IMR-90 (cell line): ENCODE measurements at regions not wholly inside any gene's neighbourhood (a gene's known extent, or its start where the extent isn't known, plus 50 kb on each side); places are given as distances from the start of the nearest gene placed in this dataset.

Source experiments
- BHLHE40 ChIP-seq: fragments of 150-350 bp; IDR thresholded peaks from 2 replicates; pipeline ENCODE4 v1.6.1; 2016; ENCODE audit warnings: mild to moderate bottlenecking, low read depth, low read length
- CEBPB ChIP-seq: IDR thresholded peaks from 2 replicates; pipeline ENCODE4 v1.6.1; 2012; ENCODE audit warnings: low read depth, low read length, improper control_type of control experiment
- POLR2A ChIP-seq: IDR thresholded peaks from 2 replicates; pipeline ENCODE4 v1.6.1; 2012; ENCODE audit warnings: mild to moderate bottlenecking, low read depth, low read length
- RCOR1 ChIP-seq: IDR thresholded peaks from 2 replicates; pipeline ENCODE4 v1.6.1; 2012; ENCODE audit warnings: mild to moderate bottlenecking, low read length, improper control_type of control experiment; ENCODE audit not compliant: insufficient replicate concordance
- TF ChIP-seq, protein P1 (sequence below): conservative IDR thresholded peaks from 2 replicates; pipeline ENCODE4 v1.5.1; 2012; ENCODE audit warnings: mild to moderate bottlenecking, low read depth, low read length, improper control_type of control experiment

DNA sequence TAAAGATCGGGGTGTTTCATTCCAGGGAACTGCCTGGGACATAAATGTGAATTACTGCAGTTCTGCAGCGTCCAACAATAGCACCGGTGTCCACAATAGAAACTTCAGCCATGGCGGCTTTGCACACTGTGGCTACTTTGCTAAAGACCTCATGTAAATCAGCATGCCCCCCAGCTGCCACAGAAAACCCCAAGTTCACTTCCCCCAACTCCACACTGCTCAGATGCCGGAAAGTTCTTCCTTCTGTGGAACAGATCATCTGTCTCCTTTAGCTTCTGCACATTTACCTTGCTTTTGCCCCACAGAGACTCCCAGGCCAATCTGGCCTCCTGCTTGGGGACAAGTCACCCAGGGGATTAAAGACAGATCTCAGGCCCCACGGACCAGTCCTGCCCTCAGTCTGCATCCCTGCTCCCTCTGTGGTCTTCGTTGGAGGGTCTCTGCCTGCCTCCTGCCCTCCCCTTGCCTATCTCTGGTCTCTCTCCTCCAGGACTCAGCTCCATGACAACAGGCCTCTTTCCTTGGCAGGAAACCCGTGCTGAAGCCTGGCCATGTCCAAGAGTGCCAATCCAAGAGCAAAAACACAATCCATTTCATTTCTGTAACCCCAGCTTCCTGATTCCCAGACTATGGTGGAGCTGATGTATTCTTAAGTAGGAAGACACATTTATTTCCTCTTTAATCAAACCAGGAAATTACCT is 403.2 kb downstream of the RPS24 start:
- no peak for TF ChIP-seq POLR2A
- TF ChIP-seq CEBPB: no peak
- TF ChIP-seq, protein P1, sequence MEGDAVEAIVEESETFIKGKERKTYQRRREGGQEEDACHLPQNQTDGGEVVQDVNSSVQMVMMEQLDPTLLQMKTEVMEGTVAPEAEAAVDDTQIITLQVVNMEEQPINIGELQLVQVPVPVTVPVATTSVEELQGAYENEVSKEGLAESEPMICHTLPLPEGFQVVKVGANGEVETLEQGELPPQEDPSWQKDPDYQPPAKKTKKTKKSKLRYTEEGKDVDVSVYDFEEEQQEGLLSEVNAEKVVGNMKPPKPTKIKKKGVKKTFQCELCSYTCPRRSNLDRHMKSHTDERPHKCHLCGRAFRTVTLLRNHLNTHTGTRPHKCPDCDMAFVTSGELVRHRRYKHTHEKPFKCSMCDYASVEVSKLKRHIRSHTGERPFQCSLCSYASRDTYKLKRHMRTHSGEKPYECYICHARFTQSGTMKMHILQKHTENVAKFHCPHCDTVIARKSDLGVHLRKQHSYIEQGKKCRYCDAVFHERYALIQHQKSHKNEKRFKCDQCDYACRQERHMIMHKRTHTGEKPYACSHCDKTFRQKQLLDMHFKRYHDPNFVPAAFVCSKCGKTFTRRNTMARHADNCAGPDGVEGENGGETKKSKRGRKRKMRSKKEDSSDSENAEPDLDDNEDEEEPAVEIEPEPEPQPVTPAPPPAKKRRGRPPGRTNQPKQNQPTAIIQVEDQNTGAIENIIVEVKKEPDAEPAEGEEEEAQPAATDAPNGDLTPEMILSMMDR: no peak
- no peak for TF ChIP-seq RCOR1
- no peak for TF ChIP-seq BHLHE40
